ENCODE measurements at regions not wholly inside any gene's neighbourhood (a gene's known extent, or its start where the extent isn't known, plus 50 kb on each side); places are given as distances from the start of the nearest gene placed in this dataset.
A peak's percentile ranks its signal among the peaks of the same experiment; 100 is the strongest.
"Not testable (repeated sequence)": the region's sequence is repeated elsewhere in the genome, so short reads cannot be mapped to it uniquely, and the experiment has no call there.

DNA sequence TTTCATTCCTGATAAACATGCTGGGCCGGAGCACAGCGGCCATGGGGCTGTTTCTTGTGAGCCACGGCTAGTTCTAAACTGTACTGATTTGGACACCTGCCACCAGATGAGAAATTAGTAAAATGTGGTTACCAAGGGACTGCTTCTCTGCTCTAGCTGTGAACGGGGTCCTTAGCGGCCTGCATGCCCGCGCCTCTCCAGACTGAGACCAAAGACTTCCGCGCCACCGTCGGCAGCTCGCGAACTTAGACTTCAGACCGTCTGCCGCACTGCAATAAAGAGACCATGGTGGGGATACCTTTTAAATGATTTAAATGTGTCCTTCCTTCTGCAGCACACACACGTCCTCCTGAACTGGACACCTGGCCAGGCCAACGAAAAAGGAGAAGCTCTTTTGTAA, 116.4 kb downstream of the BMS1 start:
- Histone ChIP-seq H3K4me3 (ENCODE audit: control insufficient read depth in 1 of 7, extremely low read depth in 1 of 7, insufficient read depth in 4 of 7, low read depth in 2 of 7, low read length in 6 of 7) (no peak overlapping the region), H3K9me3 (ENCODE audit: control extremely low read depth in 1 of 5, control insufficient read depth in 4 of 5, insufficient read depth in 2 of 5, low read depth in 1 of 5, low read length in 4 of 5) (peaks cover 0 to 43% (median 34%) of the 10 kb centered on the region in 5 experiments), H3K27me3 (replicated peaks in 2 of 5; ENCODE audit: control insufficient read depth in 4 of 5, insufficient read depth in 5 of 5, low read length in 4 of 5) (peaks cover 0 to 41% (median 17%) of the 10 kb centered on the region in 5 experiments), H3K27ac (ENCODE audit: insufficient read depth in 1 of 2, low read depth in 1 of 2, low read length in 2 of 2, poor library complexity in 1 of 2, severe bottlenecking in 2 of 2) (no peak overlapping the region), H3K36me3 (ENCODE audit: control insufficient read depth in 4 of 4, insufficient read depth in 4 of 4, low read length in 3 of 4) (no peaks in the 10 kb centered on the region), H3K4me1 (ENCODE audit: control extremely low read depth in 1 of 4, control insufficient read depth in 4 of 4, insufficient read depth in 4 of 4, low read length in 3 of 4) (peaks cover 0 to 12% (median 2%) of the 10 kb centered on the region in 4 experiments)
- 93% methylated on average over 16 of the region's 17 CpGs for WGBS (ENCODE audit: insufficient coverage)
- DNase-seq: peak in 1 of 3 donors; percentile 8
- POLR2A ChIA-PET: no interaction called here
- CTCF ChIA-PET: no interaction called here

DNA sequence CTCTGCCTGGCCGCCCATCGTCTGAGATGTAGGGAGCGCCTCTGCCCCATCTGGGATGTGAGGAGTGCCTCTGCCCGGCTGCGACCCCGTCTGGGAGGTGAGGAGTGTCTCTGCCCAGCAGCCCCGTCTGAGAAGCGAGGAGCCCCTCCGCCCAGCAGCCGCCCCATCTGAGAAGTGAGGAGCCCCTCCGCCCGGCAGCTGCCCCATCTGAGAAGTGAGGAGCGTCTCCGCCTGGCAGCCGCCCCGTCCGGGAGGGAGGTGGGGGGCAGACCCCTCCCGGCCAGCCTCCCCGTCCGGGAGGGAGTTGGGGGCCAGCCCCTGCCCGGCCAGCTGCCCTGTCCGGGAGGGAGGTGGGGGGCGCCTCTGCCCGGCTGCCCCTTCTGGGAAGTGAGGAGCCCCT, 117.8 kb downstream of the BMS1 start:
- H3K27ac ChIP-seq (ENCODE audit: insufficient read depth in 1 of 2, low read depth in 1 of 2, low read length in 2 of 2, poor library complexity in 1 of 2, severe bottlenecking in 2 of 2); H3K36me3 ChIP-seq (ENCODE audit: control insufficient read depth in 4 of 4, insufficient read depth in 4 of 4, low read length in 3 of 4); CTCF ChIA-PET; DNase-seq; H3K4me3 ChIP-seq (ENCODE audit: control insufficient read depth in 1 of 7, extremely low read depth in 1 of 7, insufficient read depth in 4 of 7, low read depth in 2 of 7, low read length in 6 of 7); POLR2A ChIA-PET: not testable (repeated sequence)
- peaks cover 0 to 47% (median 34%) of the 10 kb centered on the region in 5 experiments for H3K9me3 ChIP-seq (ENCODE audit: control extremely low read depth in 1 of 5, control insufficient read depth in 4 of 5, insufficient read depth in 2 of 5, low read depth in 1 of 5, low read length in 4 of 5)
- H3K4me1 ChIP-seq (ENCODE audit: control extremely low read depth in 1 of 4, control insufficient read depth in 4 of 4, insufficient read depth in 4 of 4, low read length in 3 of 4): peaks cover 0 to 12% (median 2%) of the 10 kb centered on the region in 4 experiments
- WGBS (ENCODE audit: insufficient coverage): 100% methylated on average over 2 of the region's 24 CpGs
- peaks cover 0 to 41% (median 17%) of the 10 kb centered on the region in 5 experiments for H3K27me3 ChIP-seq (replicated peaks in 2 of 5; ENCODE audit: control insufficient read depth in 4 of 5, insufficient read depth in 5 of 5, low read length in 4 of 5)

DNA sequence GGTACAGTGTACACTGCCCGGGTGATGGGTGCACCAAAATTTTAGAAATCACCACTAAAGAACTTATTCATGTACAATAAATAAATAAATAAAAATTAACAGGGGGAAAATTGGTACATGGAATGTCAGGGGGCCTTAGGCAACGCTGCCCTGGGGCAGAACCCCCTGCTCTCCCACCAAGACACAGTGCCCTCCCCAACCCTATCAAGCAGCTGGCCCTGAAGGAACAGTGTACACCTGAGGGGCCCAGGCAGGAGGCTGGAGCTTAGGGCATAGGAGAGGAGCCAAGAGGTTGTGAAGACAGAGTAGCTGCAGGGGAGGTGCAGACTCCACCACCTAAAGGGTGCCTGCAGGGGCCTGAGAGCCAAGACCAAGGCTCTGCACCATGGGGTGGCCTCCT, 128.8 kb downstream of the BMS1 start:
- H3K9me3 ChIP-seq (ENCODE audit: control extremely low read depth in 1 of 5, control insufficient read depth in 4 of 5, insufficient read depth in 2 of 5, low read depth in 1 of 5, low read length in 4 of 5): peaks cover 0 to 20% (median 0%) of the 10 kb centered on the region in 5 experiments
- H3K27me3 ChIP-seq (replicated peaks in 2 of 5; ENCODE audit: control insufficient read depth in 4 of 5, insufficient read depth in 5 of 5, low read length in 4 of 5): no peaks in the 10 kb centered on the region
- ChIA-PET POLR2A (no interaction called here), CTCF (no interaction called here)
- no peaks in the 10 kb centered on the region for H3K36me3 ChIP-seq (ENCODE audit: control insufficient read depth in 4 of 4, insufficient read depth in 4 of 4, low read length in 3 of 4)
- H3K27ac ChIP-seq (ENCODE audit: insufficient read depth in 1 of 2, low read depth in 1 of 2, low read length in 2 of 2, poor library complexity in 1 of 2, severe bottlenecking in 2 of 2): no peak overlapping the region
- no peak overlapping the region for H3K4me3 ChIP-seq (ENCODE audit: control insufficient read depth in 1 of 7, extremely low read depth in 1 of 7, insufficient read depth in 4 of 7, low read depth in 2 of 7, low read length in 6 of 7)
- DNase-seq: no peak
- H3K4me1 ChIP-seq (ENCODE audit: control extremely low read depth in 1 of 4, control insufficient read depth in 4 of 4, insufficient read depth in 4 of 4, low read length in 3 of 4): no peaks in the 10 kb centered on the region
- no CpG with 5 or more reads among the region's 2 CpGs for WGBS (ENCODE audit: insufficient coverage)

DNA sequence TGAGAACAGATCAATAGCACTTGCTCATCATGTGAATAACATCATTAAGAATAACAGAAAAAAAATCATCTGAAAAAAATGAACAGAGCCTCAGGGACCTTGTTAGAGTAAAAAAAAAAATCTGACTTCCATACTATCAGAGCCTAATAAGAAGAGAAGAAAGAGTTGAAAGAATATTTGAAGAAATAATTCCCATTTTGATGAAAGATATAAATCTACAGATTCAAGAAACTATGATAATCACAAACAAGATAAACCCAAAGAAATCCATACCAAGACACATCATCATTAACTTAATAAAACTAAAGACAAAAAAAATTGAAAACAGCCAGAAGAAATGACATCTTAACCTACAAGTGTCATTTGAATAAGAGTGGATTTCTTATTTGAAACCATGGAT, 134.4 kb downstream of the BMS1 start:
- Histone ChIP-seq H3K36me3 (ENCODE audit: control insufficient read depth in 4 of 4, insufficient read depth in 4 of 4, low read length in 3 of 4) (no peaks in the 10 kb centered on the region), H3K27me3 (replicated peaks in 2 of 5; ENCODE audit: control insufficient read depth in 4 of 5, insufficient read depth in 5 of 5, low read length in 4 of 5) (no peaks in the 10 kb centered on the region), H3K27ac (ENCODE audit: insufficient read depth in 1 of 2, low read depth in 1 of 2, low read length in 2 of 2, poor library complexity in 1 of 2, severe bottlenecking in 2 of 2) (no peak overlapping the region), H3K9me3 (ENCODE audit: control extremely low read depth in 1 of 5, control insufficient read depth in 4 of 5, insufficient read depth in 2 of 5, low read depth in 1 of 5, low read length in 4 of 5) (peaks cover 0 to 24% (median 0%) of the 10 kb centered on the region in 5 experiments), H3K4me1 (ENCODE audit: control extremely low read depth in 1 of 4, control insufficient read depth in 4 of 4, insufficient read depth in 4 of 4, low read length in 3 of 4) (peaks cover 0 to 8% (median 0%) of the 10 kb centered on the region in 4 experiments), H3K4me3 (ENCODE audit: control insufficient read depth in 1 of 7, extremely low read depth in 1 of 7, insufficient read depth in 4 of 7, low read depth in 2 of 7, low read length in 6 of 7) (no peak overlapping the region)
- ChIA-PET CTCF (no interaction called here), POLR2A (no interaction called here)
- DNase-seq: no peak

DNA sequence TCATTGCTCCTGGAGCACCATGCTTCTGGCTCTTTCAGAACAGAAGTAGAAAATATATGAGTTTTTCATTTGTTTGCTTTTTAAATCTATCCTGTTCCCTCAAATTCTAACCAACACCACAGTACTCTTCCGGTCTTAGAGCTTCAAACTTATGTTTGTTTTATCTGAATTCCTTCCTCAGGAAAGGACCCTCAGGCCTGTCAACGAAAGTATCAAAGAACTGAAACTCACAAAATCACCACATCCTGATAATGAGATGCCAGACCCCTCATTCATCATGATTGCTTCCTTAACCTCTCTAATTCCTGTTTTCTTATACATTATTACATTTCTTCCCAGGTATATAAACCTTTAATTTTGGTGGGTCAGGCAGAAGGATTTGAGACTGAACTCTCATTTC, 135.2 kb downstream of the BMS1 start:
- ChIA-PET POLR2A (no interaction called here), CTCF (no interaction called here)
- 0% methylated on average over 1 of the region's 2 CpGs for WGBS (ENCODE audit: insufficient coverage)
- Histone ChIP-seq H3K27me3 (replicated peaks in 2 of 5; ENCODE audit: control insufficient read depth in 4 of 5, insufficient read depth in 5 of 5, low read length in 4 of 5) (no peaks in the 10 kb centered on the region), H3K4me1 (ENCODE audit: control extremely low read depth in 1 of 4, control insufficient read depth in 4 of 4, insufficient read depth in 4 of 4, low read length in 3 of 4) (peaks cover 0 to 8% (median 0%) of the 10 kb centered on the region in 4 experiments), H3K4me3 (ENCODE audit: control insufficient read depth in 1 of 7, extremely low read depth in 1 of 7, insufficient read depth in 4 of 7, low read depth in 2 of 7, low read length in 6 of 7) (peak overlapping the region in 1 of 7 experiments; percentile 28), H3K9me3 (ENCODE audit: control extremely low read depth in 1 of 5, control insufficient read depth in 4 of 5, insufficient read depth in 2 of 5, low read depth in 1 of 5, low read length in 4 of 5) (peaks cover 0 to 24% (median 0%) of the 10 kb centered on the region in 5 experiments), H3K36me3 (ENCODE audit: control insufficient read depth in 4 of 4, insufficient read depth in 4 of 4, low read length in 3 of 4) (no peaks in the 10 kb centered on the region), H3K27ac (ENCODE audit: insufficient read depth in 1 of 2, low read depth in 1 of 2, low read length in 2 of 2, poor library complexity in 1 of 2, severe bottlenecking in 2 of 2) (no peak overlapping the region)
- peak; percentile 16 to 66 (median 60) for DNase-seq

DNA sequence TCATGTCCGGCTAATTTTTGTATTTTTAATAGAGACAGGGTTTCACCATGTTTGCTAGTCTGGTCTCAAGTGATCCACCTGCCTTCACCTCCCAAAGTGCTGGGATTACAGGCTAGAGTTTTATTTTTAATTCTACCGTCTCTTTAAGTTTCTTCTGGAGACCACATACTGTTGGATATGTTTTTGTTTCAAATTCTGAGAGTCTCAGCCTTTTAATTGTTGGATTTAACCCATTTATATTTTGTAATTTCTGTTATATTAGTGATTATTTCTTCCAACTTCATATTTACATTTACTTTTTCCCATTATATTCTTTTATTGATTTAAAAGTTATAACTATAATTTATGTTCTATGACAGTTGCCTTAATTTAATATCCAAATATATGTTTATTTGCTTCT, 139.4 kb downstream of the BMS1 start:
- ChIA-PET CTCF (no interaction called here), POLR2A (no interaction called here)
- Histone ChIP-seq H3K27ac (ENCODE audit: insufficient read depth in 1 of 2, low read depth in 1 of 2, low read length in 2 of 2, poor library complexity in 1 of 2, severe bottlenecking in 2 of 2) (no peak overlapping the region), H3K36me3 (ENCODE audit: control insufficient read depth in 4 of 4, insufficient read depth in 4 of 4, low read length in 3 of 4) (no peaks in the 10 kb centered on the region), H3K4me1 (ENCODE audit: control extremely low read depth in 1 of 4, control insufficient read depth in 4 of 4, insufficient read depth in 4 of 4, low read length in 3 of 4) (peaks cover 0 to 8% (median 0%) of the 10 kb centered on the region in 4 experiments), H3K27me3 (replicated peaks in 2 of 5; ENCODE audit: control insufficient read depth in 4 of 5, insufficient read depth in 5 of 5, low read length in 4 of 5) (no peaks in the 10 kb centered on the region), H3K4me3 (ENCODE audit: control insufficient read depth in 1 of 7, extremely low read depth in 1 of 7, insufficient read depth in 4 of 7, low read depth in 2 of 7, low read length in 6 of 7) (no peak overlapping the region), H3K9me3 (ENCODE audit: control extremely low read depth in 1 of 5, control insufficient read depth in 4 of 5, insufficient read depth in 2 of 5, low read depth in 1 of 5, low read length in 4 of 5) (peaks cover 0 to 6% (median 0%) of the 10 kb centered on the region in 5 experiments)
- DNase-seq: no peak
- 83% methylated on average over 1 of the region's 2 CpGs for WGBS (ENCODE audit: insufficient coverage)

DNA sequence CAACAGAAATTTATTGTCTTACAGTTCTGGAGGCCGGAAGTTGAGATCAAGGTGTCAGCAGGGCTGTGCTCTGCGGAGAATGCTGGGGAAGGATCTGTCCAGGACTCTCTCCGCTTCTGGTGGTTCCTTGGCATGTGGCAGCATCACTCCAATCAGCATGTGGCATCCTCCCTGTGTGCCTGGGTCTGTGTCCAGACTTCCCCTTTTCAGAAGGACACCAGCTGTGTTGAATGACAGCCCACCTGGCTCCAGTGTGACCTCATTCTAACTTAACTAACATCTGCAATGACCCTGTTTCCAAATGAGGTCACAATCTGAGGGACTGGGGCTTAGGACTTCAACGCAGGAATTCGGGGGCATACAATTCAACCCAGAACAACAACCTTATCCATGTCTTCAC, 141.9 kb downstream of the BMS1 start:
- Histone ChIP-seq H3K27me3 (replicated peaks in 2 of 5; ENCODE audit: control insufficient read depth in 4 of 5, insufficient read depth in 5 of 5, low read length in 4 of 5) (no peaks in the 10 kb centered on the region), H3K4me1 (ENCODE audit: control extremely low read depth in 1 of 4, control insufficient read depth in 4 of 4, insufficient read depth in 4 of 4, low read length in 3 of 4) (no peaks in the 10 kb centered on the region), H3K4me3 (ENCODE audit: control insufficient read depth in 1 of 7, extremely low read depth in 1 of 7, insufficient read depth in 4 of 7, low read depth in 2 of 7, low read length in 6 of 7) (no peak overlapping the region), H3K36me3 (ENCODE audit: control insufficient read depth in 4 of 4, insufficient read depth in 4 of 4, low read length in 3 of 4) (no peaks in the 10 kb centered on the region), H3K9me3 (ENCODE audit: control extremely low read depth in 1 of 5, control insufficient read depth in 4 of 5, insufficient read depth in 2 of 5, low read depth in 1 of 5, low read length in 4 of 5) (peaks cover 0 to 2% (median 0%) of the 10 kb centered on the region in 5 experiments), H3K27ac (ENCODE audit: insufficient read depth in 1 of 2, low read depth in 1 of 2, low read length in 2 of 2, poor library complexity in 1 of 2, severe bottlenecking in 2 of 2) (no peak overlapping the region)
- ChIA-PET POLR2A (no interaction called here), CTCF (no interaction called here)
- WGBS (ENCODE audit: insufficient coverage): 94% methylated on average over 4 of the region's 5 CpGs
- peak in 2 of 3 donors; percentile 22 to 30 for DNase-seq
